ENCODE measurements at regions not wholly inside any gene's neighbourhood (a gene's known extent, or its start where the extent isn't known, plus 50 kb on each side); places are given as distances from the start of the nearest gene placed in this dataset.
"Not testable (repeated sequence)": the region's sequence is repeated elsewhere in the genome, so short reads cannot be mapped to it uniquely, and the experiment has no call there.

GRCh38 chr1:56095696-56096665 is 483.4 kb downstream of the PLPP3 start:
- no peaks in the 10 kb centered on the region for H3K27me3 ChIP-seq (ENCODE audit: control insufficient read depth, insufficient read depth, low read length, poor library complexity, severe bottlenecking)
- H3K36me3 ChIP-seq (ENCODE audit: control insufficient read depth, insufficient read depth, low read length), result no peaks in the 10 kb centered on the region
- H3K4me3 ChIP-seq (ENCODE audit: insufficient read depth, low read depth, low read length), result no peak overlapping the region
- H3K9me3 ChIP-seq (ENCODE audit: control insufficient read depth, low read length), result no peaks in the 10 kb centered on the region
- 84 to 94% methylated on average over 4 to 5 of the region's 5 CpGs for WGBS, 2 experiments
- H3K4me1 ChIP-seq (ENCODE audit: control insufficient read depth, insufficient read depth, low read length), result no peaks in the 10 kb centered on the region
- H3K27ac ChIP-seq (ENCODE audit: insufficient read depth, low read depth, low read length, poor library complexity, severe bottlenecking), result no peak overlapping the region

GRCh38 chr1:56094168-56094567 is 485.2 kb downstream of the PLPP3 start:
- 89 to 95% methylated on average over 3 of the region's 3 CpGs for WGBS, 2 experiments
- Histone ChIP-seq H3K4me3 (ENCODE audit: insufficient read depth, low read depth, low read length) (no peak overlapping the region), H3K36me3 (ENCODE audit: control insufficient read depth, insufficient read depth, low read length) (no peaks in the 10 kb centered on the region), H3K27ac (ENCODE audit: insufficient read depth, low read depth, low read length, poor library complexity, severe bottlenecking) (no peak overlapping the region), H3K9me3 (ENCODE audit: control insufficient read depth, low read length) (no peaks in the 10 kb centered on the region), H3K4me1 (ENCODE audit: control insufficient read depth, insufficient read depth, low read length) (no peaks in the 10 kb centered on the region), H3K27me3 (ENCODE audit: control insufficient read depth, insufficient read depth, low read length, poor library complexity, severe bottlenecking) (no peaks in the 10 kb centered on the region)

- no peaks in the 10 kb centered on the region for H3K9me3 ChIP-seq (ENCODE audit: control insufficient read depth, low read length)
- no peaks in the 10 kb centered on the region for H3K4me1 ChIP-seq (ENCODE audit: control insufficient read depth, insufficient read depth, low read length)
- no peaks in the 10 kb centered on the region for H3K27me3 ChIP-seq (ENCODE audit: control insufficient read depth, insufficient read depth, low read length, poor library complexity, severe bottlenecking)
- H3K4me3 ChIP-seq (ENCODE audit: insufficient read depth, low read depth, low read length), result no peak overlapping the region
- no peaks in the 10 kb centered on the region for H3K36me3 ChIP-seq (ENCODE audit: control insufficient read depth, insufficient read depth, low read length)
- whole genome bisulfite sequencing, 2 experiments, result 86 to 93% methylated on average over 1 of the region's 2 CpGs
- no peak overlapping the region for H3K27ac ChIP-seq (ENCODE audit: insufficient read depth, low read depth, low read length, poor library complexity, severe bottlenecking)
Measured at GRCh38 chr1:56092684-56093570, 486.4 kb downstream of the PLPP3 start.

- H3K9me3 ChIP-seq (ENCODE audit: control insufficient read depth, low read length); H3K36me3 ChIP-seq (ENCODE audit: control insufficient read depth, insufficient read depth, low read length); H3K27ac ChIP-seq (ENCODE audit: insufficient read depth, low read depth, low read length, poor library complexity, severe bottlenecking); H3K27me3 ChIP-seq (ENCODE audit: control insufficient read depth, insufficient read depth, low read length, poor library complexity, severe bottlenecking); H3K4me3 ChIP-seq (ENCODE audit: insufficient read depth, low read depth, low read length); H3K4me1 ChIP-seq (ENCODE audit: control insufficient read depth, insufficient read depth, low read length): not testable (repeated sequence)
- WGBS, 2 experiments, result 76 to 80% methylated on average over 15 of the region's 17 CpGs
Measured at GRCh38 chr1:56089826-56090225, 489.5 kb downstream of the PLPP3 start.

DNA sequence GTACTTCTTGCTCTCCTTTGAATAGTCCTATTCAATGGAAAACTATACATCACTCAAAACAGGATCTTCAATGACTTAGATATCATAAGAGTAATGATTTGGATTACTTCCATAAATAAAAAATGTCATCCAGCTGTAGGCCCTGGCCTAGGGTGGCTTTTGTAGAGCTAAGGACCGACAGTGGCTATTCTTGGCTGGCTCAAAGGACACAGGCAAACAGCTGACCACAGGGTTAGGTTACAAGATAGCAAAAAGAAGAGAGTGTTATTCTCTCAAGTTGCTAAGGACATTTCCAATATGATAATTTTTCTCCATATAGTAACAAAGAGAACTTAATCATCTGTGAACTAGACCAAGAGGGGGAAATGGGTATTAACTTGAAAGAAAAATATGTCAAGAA is 495.1 kb downstream of the PLPP3 start:
- H3K36me3 ChIP-seq (ENCODE audit: control insufficient read depth, insufficient read depth, low read length), result no peaks in the 10 kb centered on the region
- WGBS, 2 experiments, result 91 to 97% methylated on average over 1 of the region's 1 CpG
- H3K4me1 ChIP-seq (ENCODE audit: control insufficient read depth, insufficient read depth, low read length), result no peaks in the 10 kb centered on the region
- no peaks in the 10 kb centered on the region for H3K9me3 ChIP-seq (ENCODE audit: control insufficient read depth, low read length)
- H3K27me3 ChIP-seq (ENCODE audit: control insufficient read depth, insufficient read depth, low read length, poor library complexity, severe bottlenecking), result no peaks in the 10 kb centered on the region
- H3K27ac ChIP-seq (ENCODE audit: insufficient read depth, low read depth, low read length, poor library complexity, severe bottlenecking), result no peak overlapping the region
- H3K4me3 ChIP-seq (ENCODE audit: insufficient read depth, low read depth, low read length), result no peak overlapping the region

- Histone ChIP-seq H3K4me1 (ENCODE audit: control insufficient read depth, insufficient read depth, low read length) (no peaks in the 10 kb centered on the region), H3K4me3 (ENCODE audit: insufficient read depth, low read depth, low read length) (no peak overlapping the region), H3K36me3 (ENCODE audit: control insufficient read depth, insufficient read depth, low read length) (no peaks in the 10 kb centered on the region), H3K27ac (ENCODE audit: insufficient read depth, low read depth, low read length, poor library complexity, severe bottlenecking) (no peak overlapping the region), H3K27me3 (ENCODE audit: control insufficient read depth, insufficient read depth, low read length, poor library complexity, severe bottlenecking) (no peaks in the 10 kb centered on the region), H3K9me3 (ENCODE audit: control insufficient read depth, low read length) (no peaks in the 10 kb centered on the region)
- 88 to 95% methylated on average over 2 of the region's 2 CpGs for WGBS, 2 experiments
Measured at GRCh38 chr1:56081736-56082135, 497.6 kb downstream of the PLPP3 start.

DNA sequence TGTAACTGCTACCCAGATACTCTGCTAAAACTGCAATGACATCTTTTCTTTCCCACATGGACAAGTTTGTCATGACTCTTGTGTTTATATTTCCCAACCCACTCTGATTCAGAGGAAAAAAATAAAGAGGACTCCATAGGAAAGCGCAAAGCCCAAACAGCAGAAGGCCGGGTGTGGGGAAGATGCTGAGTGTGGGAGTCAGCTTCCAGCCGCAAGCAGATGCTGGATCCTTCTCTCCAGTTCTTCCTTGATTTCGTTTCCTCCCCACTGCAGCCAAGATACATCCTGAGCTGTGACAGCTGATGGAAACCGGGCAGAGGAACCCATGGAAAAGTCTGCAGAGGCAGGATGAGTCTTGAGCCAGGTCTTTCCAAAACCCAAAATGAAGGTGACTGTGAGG is 498.2 kb downstream of the PLPP3 start:
- H3K9me3 ChIP-seq (ENCODE audit: control insufficient read depth, low read length), result no peaks in the 10 kb centered on the region
- 89 to 99% methylated on average over 5 of the region's 5 CpGs for WGBS, 2 experiments
- H3K4me3 ChIP-seq (ENCODE audit: insufficient read depth, low read depth, low read length), result no peak overlapping the region
- no peaks in the 10 kb centered on the region for H3K4me1 ChIP-seq (ENCODE audit: control insufficient read depth, insufficient read depth, low read length)
- H3K27me3 ChIP-seq (ENCODE audit: control insufficient read depth, insufficient read depth, low read length, poor library complexity, severe bottlenecking), result no peaks in the 10 kb centered on the region
- H3K27ac ChIP-seq (ENCODE audit: insufficient read depth, low read depth, low read length, poor library complexity, severe bottlenecking), result no peak overlapping the region
- no peaks in the 10 kb centered on the region for H3K36me3 ChIP-seq (ENCODE audit: control insufficient read depth, insufficient read depth, low read length)

- Histone ChIP-seq H3K27ac (ENCODE audit: insufficient read depth, low read depth, low read length, poor library complexity, severe bottlenecking) (no peak overlapping the region), H3K27me3 (ENCODE audit: control insufficient read depth, insufficient read depth, low read length, poor library complexity, severe bottlenecking) (no peaks in the 10 kb centered on the region), H3K4me3 (ENCODE audit: insufficient read depth, low read depth, low read length) (no peak overlapping the region), H3K4me1 (ENCODE audit: control insufficient read depth, insufficient read depth, low read length) (no peaks in the 10 kb centered on the region), H3K9me3 (ENCODE audit: control insufficient read depth, low read length) (no peaks in the 10 kb centered on the region), H3K36me3 (ENCODE audit: control insufficient read depth, insufficient read depth, low read length) (no peaks in the 10 kb centered on the region)
- 95 to 97% methylated on average over 5 of the region's 5 CpGs for WGBS, 2 experiments
Measured at GRCh38 chr1:56080123-56080522, 499.2 kb downstream of the PLPP3 start.

DNA sequence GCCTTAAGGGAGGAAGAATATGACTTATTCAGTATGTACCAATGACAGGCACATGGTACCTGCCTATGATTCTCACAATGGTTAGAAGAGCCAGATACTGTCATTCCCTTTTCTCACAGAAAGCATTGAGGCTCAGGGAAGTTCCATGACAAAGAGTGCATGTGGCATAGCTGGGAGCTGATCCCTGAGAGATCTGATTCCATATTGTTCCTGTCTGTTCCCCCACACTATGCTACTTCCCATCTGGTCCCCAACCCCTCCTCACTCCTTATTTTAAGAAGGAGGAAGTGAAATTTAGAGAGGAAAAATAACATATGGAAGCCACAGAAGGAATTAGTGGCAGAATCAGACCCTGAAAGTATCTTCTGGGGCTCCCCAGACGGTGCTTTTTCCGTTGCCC is 500.0 kb downstream of the PLPP3 start:
- no peaks in the 10 kb centered on the region for H3K36me3 ChIP-seq (ENCODE audit: control insufficient read depth, insufficient read depth, low read length)
- H3K4me3 ChIP-seq (ENCODE audit: insufficient read depth, low read depth, low read length), result no peak overlapping the region
- no peaks in the 10 kb centered on the region for H3K27me3 ChIP-seq (ENCODE audit: control insufficient read depth, insufficient read depth, low read length, poor library complexity, severe bottlenecking)
- no peaks in the 10 kb centered on the region for H3K9me3 ChIP-seq (ENCODE audit: control insufficient read depth, low read length)
- no peaks in the 10 kb centered on the region for H3K4me1 ChIP-seq (ENCODE audit: control insufficient read depth, insufficient read depth, low read length)
- 95 to 99% methylated on average over 2 of the region's 2 CpGs for WGBS, 2 experiments
- H3K27ac ChIP-seq (ENCODE audit: insufficient read depth, low read depth, low read length, poor library complexity, severe bottlenecking), result no peak overlapping the region

GRCh38 chr1:56077206-56077605 is 502.2 kb downstream of the PLPP3 start:
- no peaks in the 10 kb centered on the region for H3K9me3 ChIP-seq (ENCODE audit: control insufficient read depth, low read length)
- WGBS, 2 experiments, result 88 to 91% methylated on average over 2 of the region's 2 CpGs
- no peaks in the 10 kb centered on the region for H3K36me3 ChIP-seq (ENCODE audit: control insufficient read depth, insufficient read depth, low read length)
- H3K27ac ChIP-seq (ENCODE audit: insufficient read depth, low read depth, low read length, poor library complexity, severe bottlenecking), result no peak overlapping the region
- no peaks in the 10 kb centered on the region for H3K4me1 ChIP-seq (ENCODE audit: control insufficient read depth, insufficient read depth, low read length)
- H3K27me3 ChIP-seq (ENCODE audit: control insufficient read depth, insufficient read depth, low read length, poor library complexity, severe bottlenecking), result no peaks in the 10 kb centered on the region
- H3K4me3 ChIP-seq (ENCODE audit: insufficient read depth, low read depth, low read length), result no peak overlapping the region

Data from ectodermal cell (in vitro differentiated cells).